RPMI7951 (cell line): ENCODE measurements at regions not wholly inside any gene's neighbourhood (a gene's known extent, or its start where the extent isn't known, plus 50 kb on each side); places are given as distances from the start of the nearest gene placed in this dataset.

Experiments used
- DNase-seq: peaks from one replicate; pipeline ENCODE4 v3.0.0-alpha.2; 2012; ENCODE audit warnings: low read depth

- DNase-seq: no peak
Observed at GRCh38 chr11:111095327-111095726, 150.2 kb upstream of the POU2AF2 start.

GRCh38 chr11:111093061-111093460, 152.5 kb upstream of the POU2AF2 start:
- no peak for DNase-seq

GRCh38 chr11:111091321-111091938, 154.1 kb upstream of the POU2AF2 start:
- DNase-seq: no peak

GRCh38 chr11:111089759-111090158, 155.8 kb upstream of the POU2AF2 start:
- DNase-seq: no peak

- no peak for DNase-seq
Observed at GRCh38 chr11:111088847-111089355, 156.6 kb upstream of the POU2AF2 start.

GRCh38 chr11:111086058-111086457, 159.5 kb upstream of the POU2AF2 start:
- DNase-seq: no peak

GRCh38 chr11:111082664-111083063, 162.9 kb upstream of the POU2AF2 start:
- DNase-seq: no peak

- no peak for DNase-seq
Observed at GRCh38 chr11:111081021-111081511, 164.5 kb upstream of the POU2AF2 start.

- peak; percentile 8 for DNase-seq
Observed at GRCh38 chr11:111077530-111078322, 167.8 kb upstream of the POU2AF2 start.

GRCh38 chr11:111069066-111069465, 176.5 kb upstream of the POU2AF2 start:
- DNase-seq: peak; percentile 55

GRCh38 chr11:111067994-111068393, 177.5 kb upstream of the POU2AF2 start:
- DNase-seq: no peak

- DNase-seq: peak; percentile 50
Observed at GRCh38 chr11:111066846-111067245, 178.7 kb upstream of the POU2AF2 start.

GRCh38 chr11:111063726-111064517, 181.6 kb upstream of the POU2AF2 start:
- DNase-seq: peak; percentile 61

- DNase-seq: no peak
Observed at GRCh38 chr11:111062420-111062819, 183.1 kb upstream of the POU2AF2 start.

- peak; percentile 25 for DNase-seq
Observed at GRCh38 chr11:111059726-111060125, 185.8 kb upstream of the POU2AF2 start.

- DNase-seq: no peak
Observed at GRCh38 chr11:111049131-111049530, 196.4 kb upstream of the POU2AF2 start.

GRCh38 chr11:111047374-111047773, 198.2 kb upstream of the POU2AF2 start:
- DNase-seq: no peak

- peak; percentile 35 for DNase-seq
Observed at GRCh38 chr11:111046291-111046690, 199.2 kb upstream of the POU2AF2 start.

- no peak for DNase-seq
Observed at GRCh38 chr11:111045874-111046273, 199.7 kb upstream of the POU2AF2 start.

- no peak for DNase-seq
Observed at GRCh38 chr11:111045407-111045803, 200.1 kb upstream of the POU2AF2 start.

- no peak for DNase-seq
Observed at GRCh38 chr11:111044751-111045406, 200.6 kb upstream of the POU2AF2 start.

GRCh38 chr11:111039982-111040381, 205.5 kb upstream of the POU2AF2 start:
- no peak for DNase-seq
